Neuronal stem cell (in vitro differentiated cells): ENCODE measurements at regions not wholly inside any gene's neighbourhood (a gene's known extent, or its start where the extent isn't known, plus 50 kb on each side); places are given as distances from the start of the nearest gene placed in this dataset.
A peak's percentile ranks its signal among the peaks of the same experiment; 100 is the strongest.

Experiments used
- DNase-seq: peaks from one replicate; pipeline ENCODE4 v3.0.0-alpha.2; 2013; ENCODE audit warnings: low spot score
- H2AFZ ChIP-seq: one replicate; pipeline ENCODE4 v1.6.1; 2013; ENCODE audit warnings: mild to moderate bottlenecking, low read length, inconsistent platforms
- H2AK5ac ChIP-seq: 2 replicates; pipeline ENCODE4 v1.6.1; 2013; ENCODE audit warnings: low read depth, mild to moderate bottlenecking, inconsistent platforms, low read length, moderate library complexity, mixed read lengths
- H2BK120ac ChIP-seq: 2 replicates; pipeline ENCODE4 v1.6.1; 2013; ENCODE audit warnings: low read depth, mild to moderate bottlenecking, inconsistent platforms, low read length, moderate library complexity, mixed read lengths
- H2BK12ac ChIP-seq: one replicate; pipeline ENCODE4 v1.6.1; 2013; ENCODE audit warnings: low read length, inconsistent platforms
- H2BK15ac ChIP-seq: 2 replicates; pipeline ENCODE4 v1.6.1; 2013; ENCODE audit warnings: mild to moderate bottlenecking, low read length, inconsistent platforms, mixed read lengths
- H2BK5ac ChIP-seq: one replicate; pipeline ENCODE4 v1.6.1; 2013; ENCODE audit warnings: inconsistent platforms, mild to moderate bottlenecking, low read length, moderate library complexity
- H3K14ac ChIP-seq: one replicate; pipeline ENCODE4 v1.6.1; 2013; ENCODE audit warnings: low read length, inconsistent platforms
- H3K18ac ChIP-seq: 2 replicates; pipeline ENCODE4 v1.6.1; 2013; ENCODE audit warnings: low read length, inconsistent platforms
- H3K23ac ChIP-seq: 2 replicates; pipeline ENCODE4 v1.6.1; 2013; ENCODE audit warnings: low read depth, mild to moderate bottlenecking, mixed read lengths, low read length, inconsistent platforms; ENCODE audit not compliant: poor library complexity
- H3K27ac ChIP-seq: replicated peaks from 3 replicates; pipeline ENCODE4 v1.5.1; 2013; ENCODE audit warnings: low read length, inconsistent platforms
- H3K27me3 ChIP-seq, 3 experiments: 2 replicates each; pipeline ENCODE4 v1.6.1; 2013; ENCODE audit warnings: low read length in 3 of 3, mild to moderate bottlenecking in 2 of 3, inconsistent platforms in 1 of 3, low read depth in 1 of 3, mixed read lengths in 1 of 3, moderate library complexity in 1 of 3; ENCODE audit not compliant: control insufficient read depth in 3 of 3, insufficient read depth in 3 of 3
- H3K36me3 ChIP-seq, 2 donors: replicated peaks in 1 of 2; 2 replicates each; pipeline ENCODE4 v1.6.1; 2013; ENCODE audit warnings: low read length in 2 of 2; ENCODE audit not compliant: control insufficient read depth in 2 of 2, insufficient read depth in 2 of 2
- H3K4ac ChIP-seq: 2 replicates; pipeline ENCODE4 v1.6.1; 2013; ENCODE audit warnings: inconsistent platforms, mild to moderate bottlenecking, low read length, moderate library complexity
- H3K4me1 ChIP-seq, 2 donors: 1 replicate in 1 of 2; 2 replicates in 1 of 2; pipeline ENCODE4 v1.6.1; 2013; ENCODE audit warnings: low read length in 2 of 2, low read depth in 1 of 2; ENCODE audit not compliant: control insufficient read depth in 2 of 2, insufficient read depth in 1 of 2
- H3K4me2 ChIP-seq: one replicate; pipeline ENCODE4 v1.6.1; 2013; ENCODE audit warnings: mild to moderate bottlenecking, low read length, inconsistent platforms; ENCODE audit not compliant: insufficient read depth, poor library complexity, severe bottlenecking
- H3K4me3 ChIP-seq, 2 donors: 2 replicates each; pipeline ENCODE4 v1.5.1; 2013; ENCODE audit warnings: low read length in 2 of 2, mild to moderate bottlenecking in 2 of 2, inconsistent platforms in 1 of 2, moderate library complexity in 1 of 2
- H3K79me1 ChIP-seq: one replicate; pipeline ENCODE4 v1.6.1; 2013; ENCODE audit warnings: low read depth, mild to moderate bottlenecking, inconsistent platforms, low read length, moderate library complexity
- H3K9ac ChIP-seq: one replicate; pipeline ENCODE4 v1.6.1; 2013; ENCODE audit warnings: mild to moderate bottlenecking, low read depth, low read length, inconsistent platforms; ENCODE audit not compliant: poor library complexity
- H3K9me3 ChIP-seq, 2 donors: replicated peaks in 1 of 2; 2 replicates each; pipeline versions ENCODE3 to v1.6.1; 2013; ENCODE audit warnings: low read length in 2 of 2, mild to moderate bottlenecking in 2 of 2, inconsistent platforms in 1 of 2, low read depth in 1 of 2, mixed read lengths in 1 of 2, moderate library complexity in 1 of 2; ENCODE audit not compliant: control insufficient read depth in 2 of 2, insufficient read depth in 1 of 2
- H4K8ac ChIP-seq: one replicate; pipeline ENCODE4 v1.6.1; 2013; ENCODE audit warnings: low read depth, mild to moderate bottlenecking, inconsistent platforms, low read length, moderate library complexity
- H4K91ac ChIP-seq: one replicate; pipeline ENCODE4 v1.6.1; 2013; ENCODE audit warnings: low read length, low read depth, mild to moderate bottlenecking, inconsistent platforms; ENCODE audit not compliant: poor library complexity
- WGBS, 2 donors: extraction: QIAGEN DNeasy Blood & Tissue Kit; methylation state at CpG; one replicate each; pipeline ENCODE4 v1.1.7; 2013; ENCODE audit warnings: missing lambda C conversion rate in 2 of 2, mixed read lengths in 1 of 2; ENCODE audit not compliant: insufficient read length in 2 of 2, insufficient replicate concordance in 1 of 2; ENCODE audit errors: extremely low coverage in 2 of 2; 5-methylcytosine and 5-hydroxymethylcytosine counted together

DNA sequence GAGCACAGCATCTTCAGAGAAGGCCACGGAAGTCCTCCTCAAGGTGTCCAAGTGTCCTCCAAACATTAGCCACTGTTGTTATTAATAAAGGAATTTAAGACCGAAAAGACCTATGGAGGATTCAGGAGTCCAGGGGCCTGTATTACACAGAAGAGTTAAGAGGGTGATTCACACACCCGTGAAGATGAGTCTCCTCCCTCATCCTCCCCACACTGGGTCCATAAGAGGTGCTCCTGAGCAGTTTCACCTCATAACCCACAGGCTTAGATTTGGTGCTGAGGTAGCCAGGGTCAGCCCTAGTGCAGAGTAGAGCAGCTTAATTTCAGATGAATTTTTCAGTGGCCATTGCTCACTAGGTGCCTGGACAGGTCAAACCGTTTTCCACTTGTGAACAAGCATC is 65.3 kb downstream of the PRR18 start:
- Histone ChIP-seq H3K4me1 (no peaks in the 10 kb centered on the region), H3K23ac (no peak overlapping the region), H3K27ac (no peak overlapping the region), H3K9me3 (no peaks in the 10 kb centered on the region), H2BK5ac (no peak overlapping the region), H3K79me1 (no peaks in the 10 kb centered on the region), H3K4ac (no peak overlapping the region), H4K91ac (no peak overlapping the region), H4K8ac (no peak overlapping the region), H3K4me2 (no peak overlapping the region), H2BK15ac (no peak overlapping the region), H3K36me3 (no peaks in the 10 kb centered on the region), H3K14ac (peak overlapping the region; percentile 48), H3K4me3 (peak overlapping the region in 1 of 2 donors; percentile 9), H3K18ac (no peak overlapping the region), H2AK5ac (no peak overlapping the region), H3K9ac (no peak overlapping the region), H2BK120ac (no peak overlapping the region), H3K27me3 (peaks cover 0 to 57% (median 0%) of the 10 kb centered on the region in 3 experiments), H2BK12ac (no peak overlapping the region), H2AFZ (no peak overlapping the region)
- no peak for DNase-seq
- WGBS, 2 donors: no CpG with 5 or more reads among the region's 4 CpGs

DNA sequence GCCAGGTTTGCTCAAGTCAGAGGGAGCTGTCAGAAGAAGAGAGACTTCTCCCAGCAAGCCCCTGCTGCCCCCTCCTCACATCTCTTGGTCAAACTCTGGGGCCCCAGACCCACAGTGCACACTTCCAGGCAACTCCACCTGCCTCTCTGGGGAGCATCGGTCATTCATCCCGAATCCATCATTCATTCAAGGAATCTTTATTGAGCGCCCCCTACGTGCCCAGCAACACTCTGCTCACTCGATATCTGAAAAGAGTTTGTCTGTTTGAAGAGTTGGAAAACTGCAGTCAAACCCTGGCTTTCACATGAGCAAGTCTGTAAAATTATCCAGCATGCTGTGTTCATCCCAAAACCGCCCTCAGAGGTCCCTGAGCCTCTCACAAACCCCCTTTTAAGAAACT is 66.2 kb downstream of the PRR18 start:
- WGBS, 2 donors: no CpG with 5 or more reads among the region's 6 CpGs
- no peaks in the 10 kb centered on the region for H3K79me1 ChIP-seq
- no peak for DNase-seq
- H4K91ac ChIP-seq: no peak overlapping the region
- H2AFZ ChIP-seq: no peak overlapping the region
- no peaks in the 10 kb centered on the region for H3K4me1 ChIP-seq
- H3K4me3 ChIP-seq: no peak overlapping the region
- H2AK5ac ChIP-seq: no peak overlapping the region
- H3K9me3 ChIP-seq: no peaks in the 10 kb centered on the region
- no peak overlapping the region for H3K14ac ChIP-seq
- H3K36me3 ChIP-seq: no peaks in the 10 kb centered on the region
- H4K8ac ChIP-seq: no peak overlapping the region
- H3K18ac ChIP-seq: peak overlapping the region; percentile 9
- H3K23ac ChIP-seq: no peak overlapping the region
- H2BK15ac ChIP-seq: no peak overlapping the region
- H3K27me3 ChIP-seq: peaks cover 0 to 59% (median 0%) of the 10 kb centered on the region in 3 experiments
- no peak overlapping the region for H3K4me2 ChIP-seq
- H2BK12ac ChIP-seq: no peak overlapping the region
- H3K4ac ChIP-seq: no peak overlapping the region
- H2BK5ac ChIP-seq: no peak overlapping the region
- H3K27ac ChIP-seq: no peak overlapping the region
- no peak overlapping the region for H2BK120ac ChIP-seq
- H3K9ac ChIP-seq: no peak overlapping the region

DNA sequence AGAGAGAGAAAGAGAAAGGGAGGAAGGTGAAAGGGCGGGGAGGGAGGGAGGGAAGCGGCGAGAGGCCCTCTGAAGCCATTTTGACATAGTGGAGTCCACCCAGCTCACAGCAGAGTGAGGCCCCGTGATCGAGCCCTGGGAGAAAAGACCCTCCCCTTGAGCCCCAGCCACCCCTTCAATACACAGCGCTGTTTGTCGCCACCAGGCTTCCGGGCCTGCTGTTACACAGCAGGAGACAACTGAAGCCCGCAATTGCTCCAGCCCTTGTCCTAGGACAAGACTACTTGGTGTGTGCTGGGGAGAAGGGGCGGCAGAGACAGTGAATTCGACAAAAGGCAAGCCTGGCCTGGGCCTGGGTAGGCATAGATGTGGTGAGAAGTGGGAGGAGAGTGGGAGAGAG is 67.3 kb downstream of the PRR18 start:
- DNase-seq: no peak
- no peaks in the 10 kb centered on the region for H3K79me1 ChIP-seq
- H3K27ac ChIP-seq: no peak overlapping the region
- H3K4me1 ChIP-seq: no peaks in the 10 kb centered on the region
- H2AK5ac ChIP-seq: no peak overlapping the region
- H3K4ac ChIP-seq: no peak overlapping the region
- no peaks in the 10 kb centered on the region for H3K36me3 ChIP-seq
- H4K8ac ChIP-seq: no peak overlapping the region
- peaks cover 0 to 54% (median 0%) of the 10 kb centered on the region in 3 experiments for H3K27me3 ChIP-seq
- H2BK12ac ChIP-seq: no peak overlapping the region
- no peak overlapping the region for H3K14ac ChIP-seq
- no peak overlapping the region for H4K91ac ChIP-seq
- no peak overlapping the region for H2BK120ac ChIP-seq
- no peak overlapping the region for H3K23ac ChIP-seq
- H3K4me2 ChIP-seq: no peak overlapping the region
- H3K4me3 ChIP-seq: no peak overlapping the region
- no peaks in the 10 kb centered on the region for H3K9me3 ChIP-seq
- H3K18ac ChIP-seq: no peak overlapping the region
- H3K9ac ChIP-seq: no peak overlapping the region
- H2BK15ac ChIP-seq: no peak overlapping the region
- peak overlapping the region; percentile 22 for H2AFZ ChIP-seq
- WGBS, 2 donors: 100% methylated on average over 1 of the region's 11 CpGs; no CpG with 5 or more reads in 1 of the 2 donors
- H2BK5ac ChIP-seq: no peak overlapping the region

- H3K9me3 ChIP-seq: no peaks in the 10 kb centered on the region
- H2AFZ ChIP-seq: no peak overlapping the region
- no peak overlapping the region for H3K14ac ChIP-seq
- H3K36me3 ChIP-seq: no peaks in the 10 kb centered on the region
- H3K27me3 ChIP-seq: peaks cover 0 to 33% (median 0%) of the 10 kb centered on the region in 3 experiments
- no peak overlapping the region for H2BK15ac ChIP-seq
- no peak overlapping the region for H4K8ac ChIP-seq
- H2BK12ac ChIP-seq: no peak overlapping the region
- no peak overlapping the region for H3K23ac ChIP-seq
- no peak overlapping the region for H3K4me2 ChIP-seq
- no peak overlapping the region for H3K4ac ChIP-seq
- no peak overlapping the region for H2BK120ac ChIP-seq
- no peaks in the 10 kb centered on the region for H3K4me1 ChIP-seq
- H3K79me1 ChIP-seq: peaks cover 1% of the 10 kb centered on the region
- no peak overlapping the region for H4K91ac ChIP-seq
- no peak overlapping the region for H3K18ac ChIP-seq
- no peak overlapping the region for H2BK5ac ChIP-seq
- no peak overlapping the region for H3K9ac ChIP-seq
- no peak overlapping the region for H3K27ac ChIP-seq
- H3K4me3 ChIP-seq: no peak overlapping the region
- no CpG with 5 or more reads among the region's 5 CpGs for WGBS, 2 donors
- no peak for DNase-seq
- H2AK5ac ChIP-seq: no peak overlapping the region
Measured at GRCh38 chr6:166237617-166238016, 70.0 kb upstream of the TBXT start.
